ENCODE measurements at regions not wholly inside any gene's neighbourhood (a gene's known extent, or its start where the extent isn't known, plus 50 kb on each side); places are given as distances from the start of the nearest gene placed in this dataset.

DNA sequence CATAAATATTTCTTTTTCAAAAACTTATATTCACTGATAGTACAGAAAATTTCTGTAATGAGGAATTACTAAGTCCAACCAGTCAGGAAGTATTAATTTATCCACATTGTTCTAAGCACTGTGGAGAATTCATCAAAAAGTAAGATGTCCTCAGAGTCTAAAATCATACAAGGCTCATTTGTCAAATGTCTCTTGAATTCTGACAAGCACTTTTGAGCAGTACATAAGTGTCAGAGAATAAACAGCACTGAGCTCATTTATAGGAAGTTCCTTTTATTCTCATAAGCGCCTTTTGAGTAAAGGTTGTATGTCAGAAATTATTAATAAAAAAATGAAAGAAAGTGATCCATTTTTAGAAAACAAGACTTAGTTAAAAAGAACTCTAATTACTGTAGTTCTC lies 523.2 kb upstream of the EPHA5 start:
- TF ChIP-seq, protein P1, sequence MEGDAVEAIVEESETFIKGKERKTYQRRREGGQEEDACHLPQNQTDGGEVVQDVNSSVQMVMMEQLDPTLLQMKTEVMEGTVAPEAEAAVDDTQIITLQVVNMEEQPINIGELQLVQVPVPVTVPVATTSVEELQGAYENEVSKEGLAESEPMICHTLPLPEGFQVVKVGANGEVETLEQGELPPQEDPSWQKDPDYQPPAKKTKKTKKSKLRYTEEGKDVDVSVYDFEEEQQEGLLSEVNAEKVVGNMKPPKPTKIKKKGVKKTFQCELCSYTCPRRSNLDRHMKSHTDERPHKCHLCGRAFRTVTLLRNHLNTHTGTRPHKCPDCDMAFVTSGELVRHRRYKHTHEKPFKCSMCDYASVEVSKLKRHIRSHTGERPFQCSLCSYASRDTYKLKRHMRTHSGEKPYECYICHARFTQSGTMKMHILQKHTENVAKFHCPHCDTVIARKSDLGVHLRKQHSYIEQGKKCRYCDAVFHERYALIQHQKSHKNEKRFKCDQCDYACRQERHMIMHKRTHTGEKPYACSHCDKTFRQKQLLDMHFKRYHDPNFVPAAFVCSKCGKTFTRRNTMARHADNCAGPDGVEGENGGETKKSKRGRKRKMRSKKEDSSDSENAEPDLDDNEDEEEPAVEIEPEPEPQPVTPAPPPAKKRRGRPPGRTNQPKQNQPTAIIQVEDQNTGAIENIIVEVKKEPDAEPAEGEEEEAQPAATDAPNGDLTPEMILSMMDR (IDR thresholded peaks at IDR 0.05) = no peak
- TF ChIP-seq POLR2A (IDR thresholded peaks at IDR 0.05; ENCODE audit: low read depth) = no peak
- TF ChIP-seq POLR2AphosphoS5 (IDR thresholded peaks at IDR 0.05) = no peak

All from esophagus muscularis mucosa (tissue), 3 donors.